ENCODE measurements at regions not wholly inside any gene's neighbourhood (a gene's known extent, or its start where the extent isn't known, plus 50 kb on each side); places are given as distances from the start of the nearest gene placed in this dataset.

- no peak for TF ChIP-seq CTCF (conservative IDR thresholded peaks at IDR 0.05; ENCODE audit: low read depth, low read length)
- TF ChIP-seq EZH2 (IDR thresholded peaks at IDR 0.05; ENCODE audit: low read length, unreplicated experiment), result no peak
Measured at GRCh38 chr9:1400983-1401382, 350.8 kb downstream of the DMRT2 start.
